IMR-90 (cell line): ENCODE measurements at regions not wholly inside any gene's neighbourhood (a gene's known extent, or its start where the extent isn't known, plus 50 kb on each side); places are given as distances from the start of the nearest gene placed in this dataset.

ENCODE experiments used
- CEBPB ChIP-seq: IDR thresholded peaks from 2 replicates; pipeline ENCODE4 v1.6.1; 2012; ENCODE audit warnings: low read depth, low read length, improper control_type of control experiment
- CTCF ChIP-seq: conservative IDR thresholded peaks from 2 replicates; pipeline ENCODE4 v1.5.1; 2012; ENCODE audit warnings: mild to moderate bottlenecking, low read depth, low read length, improper control_type of control experiment
- FOS ChIP-seq: fragments of 150-350 bp; IDR thresholded peaks from 2 replicates; pipeline ENCODE4 v1.6.1; 2016; ENCODE audit warnings: low read depth, low read length
- POLR2A ChIP-seq: IDR thresholded peaks from 2 replicates; pipeline ENCODE4 v1.6.1; 2012; ENCODE audit warnings: mild to moderate bottlenecking, low read depth, low read length
- RAD21 ChIP-seq: IDR thresholded peaks from 2 replicates; pipeline ENCODE4 v1.6.1; 2012; ENCODE audit warnings: low read length, improper control_type of control experiment
- RCOR1 ChIP-seq: IDR thresholded peaks from 2 replicates; pipeline ENCODE4 v1.6.1; 2012; ENCODE audit warnings: mild to moderate bottlenecking, low read length, improper control_type of control experiment; ENCODE audit not compliant: insufficient replicate concordance
- RFX5 ChIP-seq: IDR thresholded peaks from 2 replicates; pipeline ENCODE4 v1.8.0; 2012; ENCODE audit warnings: low read depth, mild to moderate bottlenecking, low read length, moderate library complexity

DNA sequence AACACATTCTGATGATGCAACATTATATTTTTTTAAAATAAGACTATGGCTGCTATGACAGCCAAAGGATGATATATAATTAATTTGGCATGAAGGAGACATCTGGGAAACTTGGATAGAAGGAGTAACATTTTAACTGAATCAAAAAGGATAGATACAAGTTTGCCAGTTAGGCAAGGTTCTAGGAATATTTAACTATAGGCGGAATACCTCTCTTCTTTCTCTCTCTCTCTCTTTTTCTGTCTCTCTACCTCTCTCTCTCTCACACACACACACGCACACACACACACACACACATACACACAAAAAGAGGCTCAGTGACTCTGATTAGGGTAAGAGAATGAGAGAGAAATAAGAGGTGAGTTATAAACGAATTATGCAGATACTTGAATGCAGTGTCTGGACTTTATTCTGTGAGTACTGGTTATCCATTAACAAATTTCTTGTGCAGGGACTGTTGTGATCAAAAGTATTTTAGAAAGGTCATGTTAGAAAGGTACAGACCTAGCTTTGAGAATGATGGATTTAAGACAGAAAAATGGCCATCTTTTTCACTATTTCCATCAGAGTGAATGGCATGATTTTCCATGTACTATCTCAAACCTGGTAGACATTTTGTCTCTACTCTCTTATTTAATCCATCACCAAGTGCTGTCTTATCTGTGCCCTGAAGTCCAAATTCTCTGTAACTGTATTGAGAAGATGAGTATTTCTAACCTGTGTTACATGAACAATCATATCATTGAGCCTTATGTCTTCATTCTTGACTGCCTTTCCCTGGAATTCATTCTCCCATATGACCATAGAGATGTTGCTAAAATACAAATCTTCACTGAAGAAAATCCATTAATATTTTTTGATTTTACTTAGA is 1106.9 kb upstream of the ADGRL4 start:
- TF ChIP-seq CTCF = no peak
- no peak for TF ChIP-seq FOS
- no peak for TF ChIP-seq RCOR1
- TF ChIP-seq POLR2A = no peak
- no peak for TF ChIP-seq RAD21
- TF ChIP-seq CEBPB = no peak
- no peak for TF ChIP-seq RFX5
